ENCODE measurements at regions not wholly inside any gene's neighbourhood (a gene's known extent, or its start where the extent isn't known, plus 50 kb on each side); places are given as distances from the start of the nearest gene placed in this dataset.

- intact Hi-C loops (cut with micrococcal nuclease), result no loop called here
Measured at GRCh38 chr12:84807249-84807648, 105.3 kb downstream of the SLC6A15 start.

GRCh38 chr12:84805474-84805858 lies 107.1 kb downstream of the SLC6A15 start:
- intact Hi-C loops (cut with micrococcal nuclease), result no loop called here

GRCh38 chr12:84804691-84805473 lies 107.7 kb downstream of the SLC6A15 start:
- intact Hi-C loops (cut with micrococcal nuclease), result no loop called here

GRCh38 chr12:84803661-84804060 lies 108.9 kb downstream of the SLC6A15 start:
- intact Hi-C loops (cut with micrococcal nuclease), result no loop called here

- intact Hi-C loops (cut with micrococcal nuclease), result no loop called here
Measured at GRCh38 chr12:84802161-84802560, 110.4 kb downstream of the SLC6A15 start.

- intact Hi-C loops (cut with micrococcal nuclease), result no loop called here
Measured at GRCh38 chr12:84793558-84794367, 118.8 kb downstream of the SLC6A15 start.

GRCh38 chr12:84791444-84791843 lies 121.2 kb downstream of the SLC6A15 start:
- intact Hi-C loops (cut with micrococcal nuclease), result no loop called here

GRCh38 chr12:84789184-84789583 lies 123.4 kb downstream of the SLC6A15 start:
- intact Hi-C loops (cut with micrococcal nuclease), result no loop called here

- intact Hi-C loops (cut with micrococcal nuclease), result no loop called here
Measured at GRCh38 chr12:84787253-84787652, 125.3 kb downstream of the SLC6A15 start.

GRCh38 chr12:84786622-84787021 lies 126.0 kb downstream of the SLC6A15 start:
- intact Hi-C loops (cut with micrococcal nuclease), result no loop called here

- intact Hi-C loops (cut with micrococcal nuclease), result no loop called here
Measured at GRCh38 chr12:84785951-84786350, 126.6 kb downstream of the SLC6A15 start.

GRCh38 chr12:84785281-84785680 lies 127.3 kb downstream of the SLC6A15 start:
- intact Hi-C loops (cut with micrococcal nuclease), result no loop called here

GRCh38 chr12:84779169-84779568 lies 133.4 kb downstream of the SLC6A15 start:
- intact Hi-C loops (cut with micrococcal nuclease), result no loop called here

- intact Hi-C loops (cut with micrococcal nuclease), result no loop called here
Measured at GRCh38 chr12:84772281-84772680, 140.3 kb downstream of the SLC6A15 start.

- intact Hi-C loops (cut with micrococcal nuclease), result no loop called here
Measured at GRCh38 chr12:84767079-84767478, 145.5 kb downstream of the SLC6A15 start.

- intact Hi-C loops (cut with micrococcal nuclease), result no loop called here
Measured at GRCh38 chr12:84766375-84766774, 146.2 kb downstream of the SLC6A15 start.

- intact Hi-C loops (cut with micrococcal nuclease), result no loop called here
Measured at GRCh38 chr12:84764001-84764400, 148.6 kb downstream of the SLC6A15 start.

- intact Hi-C loops (cut with micrococcal nuclease), result no loop called here
Measured at GRCh38 chr12:84763107-84763506, 149.5 kb downstream of the SLC6A15 start.

GRCh38 chr12:84760091-84760865 lies 152.3 kb downstream of the SLC6A15 start:
- intact Hi-C loops (cut with micrococcal nuclease), result no loop called here

GRCh38 chr12:84757978-84758377 lies 154.6 kb downstream of the SLC6A15 start:
- intact Hi-C loops (cut with micrococcal nuclease), result no loop called here

GRCh38 chr12:84756961-84757360 lies 155.6 kb downstream of the SLC6A15 start:
- intact Hi-C loops (cut with micrococcal nuclease), result no loop called here

GRCh38 chr12:84745127-84745526 lies 167.5 kb downstream of the SLC6A15 start:
- intact Hi-C loops (cut with micrococcal nuclease), result no loop called here
